Left lung (tissue), 4 donors: ENCODE measurements at regions not wholly inside any gene's neighbourhood (a gene's known extent, or its start where the extent isn't known, plus 50 kb on each side); places are given as distances from the start of the nearest gene placed in this dataset.
"Not testable (repeated sequence)": the region's sequence is repeated elsewhere in the genome, so short reads cannot be mapped to it uniquely, and the experiment has no call there.

ENCODE experiments used
- ATAC-seq: fragments of 200-7000 bp; cut with Tn5 transposase; one replicate; pipeline ENCODE4 v1.9.1; 2020; ENCODE audit warnings: moderate library complexity
- DNase-seq, 4 donors: peaks; one replicate each; pipeline ENCODE4 v3.0.0-alpha.2; 2013 to 2020
- H3K27ac ChIP-seq, 2 donors: fragments of 200-600 bp; sonication (generic) in 1 of 2; one replicate each; pipeline versions ENCODE4 v1.5.0 to v1.8.0; 2020 to 2021
- H3K27me3 ChIP-seq, 2 donors: fragments of 200-600 bp; sonication (generic) in 1 of 2; one replicate each; pipeline versions ENCODE4 v1.5.0 to v1.8.0; 2020 to 2021
- H3K36me3 ChIP-seq, 2 donors: fragments of 200-600 bp; sonication (generic) in 1 of 2; one replicate each; pipeline versions ENCODE4 v1.5.0 to v1.8.0; 2020 to 2021
- H3K4me1 ChIP-seq, 2 donors: fragments of 200-600 bp; one replicate each; pipeline ENCODE4 v1.8.0; 2021
- H3K4me3 ChIP-seq, 2 donors: fragments of 200-600 bp; sonication (generic) in 1 of 2; one replicate each; pipeline versions ENCODE4 v1.5.0 to v1.8.0; 2020 to 2021; ENCODE audit warnings: mild to moderate bottlenecking in 1 of 2
- H3K9me3 ChIP-seq, 2 donors: fragments of 200-600 bp; sonication (generic) in 1 of 2; one replicate each; pipeline versions ENCODE4 v1.5.0 to v1.8.0; 2020 to 2021
- CTCF ChIP-seq, 2 donors: fragments of 200-600 bp; sonication (generic) in 1 of 2; IDR thresholded peaks; one replicate each; pipeline versions ENCODE4 v1.5.0 to v1.8.0; 2021; ENCODE audit warnings: antibody characterized with exemption in 2 of 2
- intact Hi-C, 2 donors: fragments of 100-400 bp; cut with DNase I; formaldehyde crosslinking; loops; one replicate each; pipeline versions ENCODE4 v1.11.2 to v1.14.2; 2022
- donor health status: DM: no; HTN: yes; CAD: no.
- donor health status: DM: no; HTN: no; CAD: no.

DNA sequence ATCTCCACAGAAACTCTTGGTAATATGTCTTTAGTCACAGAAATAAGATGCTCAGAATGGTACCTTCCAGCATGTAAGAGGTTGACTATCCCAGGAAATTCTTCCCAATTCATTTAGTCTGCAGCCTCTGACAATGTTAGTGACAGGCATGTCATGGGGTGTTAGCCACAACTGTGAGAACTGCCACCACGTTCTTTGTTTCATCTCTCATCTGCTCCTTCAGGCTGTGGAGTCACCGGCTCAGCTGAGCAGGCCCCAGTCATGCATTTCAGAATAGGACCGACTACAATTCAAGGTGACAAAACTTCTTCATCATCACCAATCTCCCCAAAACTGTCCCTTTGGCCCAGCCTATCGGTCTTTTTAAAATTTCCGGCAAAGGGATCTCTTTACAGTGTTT lies 167.5 kb downstream of the AKAIN1 start:
- H3K27ac ChIP-seq: no peak overlapping the region
- H3K36me3 ChIP-seq: no peaks in the 10 kb centered on the region
- peaks cover 0 to 8% of the 10 kb centered on the region in 2 donors for H3K9me3 ChIP-seq
- DNase-seq (no peak), ATAC-seq (no peak)
- no peaks in the 10 kb centered on the region for H3K27me3 ChIP-seq
- H3K4me1 ChIP-seq: no peaks in the 10 kb centered on the region
- intact Hi-C loops: no loop called here
- no peak overlapping the region for H3K4me3 ChIP-seq
- TF ChIP-seq CTCF (IDR thresholded peaks at IDR 0.05): no peak

DNA sequence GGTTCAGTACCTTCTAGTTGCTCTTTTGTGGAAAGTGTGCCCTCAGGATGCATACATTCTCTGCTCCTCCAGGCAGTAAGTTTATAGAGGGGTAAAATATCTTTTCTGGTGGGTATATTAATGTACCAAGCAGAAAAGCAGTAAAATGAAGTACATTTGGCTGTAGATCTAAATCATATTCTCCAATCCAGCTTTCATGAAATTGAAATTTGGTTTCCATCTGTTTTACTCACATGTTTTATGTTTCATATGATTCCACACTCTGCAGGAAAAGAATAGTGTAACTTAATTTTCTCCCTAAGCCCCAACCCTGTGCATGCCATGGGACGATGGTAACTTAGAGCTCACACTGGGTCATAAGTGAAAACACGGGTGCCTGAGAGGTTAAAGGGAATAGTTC lies 172.3 kb downstream of the AKAIN1 start:
- ATAC-seq (no peak), DNase-seq (no peak)
- Histone ChIP-seq H3K4me1 (no peaks in the 10 kb centered on the region), H3K4me3 (no peak overlapping the region), H3K36me3 (no peaks in the 10 kb centered on the region), H3K27ac (no peak overlapping the region), H3K9me3 (no peaks in the 10 kb centered on the region), H3K27me3 (no peaks in the 10 kb centered on the region)
- no peak for TF ChIP-seq CTCF (IDR thresholded peaks at IDR 0.05)
- intact Hi-C loops: no loop called here

DNA sequence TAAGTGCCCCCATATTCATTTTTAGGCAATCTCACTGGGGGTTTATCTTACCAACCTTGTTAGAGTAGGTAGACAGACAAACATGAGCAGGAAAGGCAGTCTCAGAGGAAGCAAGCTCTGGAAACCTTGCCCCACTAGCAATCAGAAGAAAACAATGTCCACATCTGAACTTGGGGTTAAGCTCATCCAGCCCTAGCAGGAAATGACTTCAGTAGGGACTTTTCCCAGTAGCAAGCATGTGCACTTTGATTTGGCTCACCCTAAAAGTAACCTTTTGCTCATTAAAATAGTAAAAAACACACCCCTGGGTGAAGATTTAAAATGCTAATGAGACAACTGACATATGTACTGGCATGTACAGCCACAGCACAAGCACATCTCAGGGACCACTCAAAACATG lies 175.5 kb downstream of the AKAIN1 start:
- H3K9me3 ChIP-seq: no peaks in the 10 kb centered on the region
- no peaks in the 10 kb centered on the region for H3K4me1 ChIP-seq
- H3K4me3 ChIP-seq: no peak overlapping the region
- no peak overlapping the region for H3K27ac ChIP-seq
- intact Hi-C loops: no loop called here
- DNase-seq (no peak), ATAC-seq (no peak)
- no peaks in the 10 kb centered on the region for H3K36me3 ChIP-seq
- H3K27me3 ChIP-seq: no peaks in the 10 kb centered on the region
- TF ChIP-seq CTCF (IDR thresholded peaks at IDR 0.05): no peak

DNA sequence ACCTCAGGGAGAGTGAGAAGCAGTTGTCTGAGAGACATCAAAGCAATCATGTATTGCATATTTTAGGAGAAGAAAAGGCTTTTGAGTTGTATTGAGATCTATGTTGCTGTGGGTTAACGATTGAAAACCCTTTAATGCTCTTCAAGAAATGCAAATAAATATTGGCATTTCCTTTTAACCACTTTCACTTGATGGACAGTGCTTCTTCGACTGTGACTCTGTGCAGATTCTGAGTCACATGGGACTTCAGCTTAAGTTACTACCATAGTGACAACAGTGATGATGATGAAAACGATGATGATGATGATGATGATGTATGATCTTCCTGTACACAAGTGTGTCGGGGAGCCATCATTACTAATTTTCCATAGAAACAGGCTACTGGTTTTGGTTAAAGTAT lies 181.8 kb downstream of the AKAIN1 start:
- TF ChIP-seq CTCF (IDR thresholded peaks at IDR 0.05): no peak
- intact Hi-C loops: no loop called here
- no peak for DNase-seq

GRCh38 chr18:5004031-5004820 lies 192.8 kb downstream of the AKAIN1 start:
- peak overlapping the region in 1 of 2 donors; percentile 16 for H3K4me3 ChIP-seq
- intact Hi-C loops, DNase-seq, H3K4me1 ChIP-seq, ATAC-seq, H3K27ac ChIP-seq, H3K27me3 ChIP-seq, H3K9me3 ChIP-seq, H3K36me3 ChIP-seq: not testable (repeated sequence)

More for the DNA sequence above, 181.8 kb downstream of the AKAIN1 start:
- Histone ChIP-seq H3K27ac (no peak overlapping the region), H3K9me3 (no peaks in the 10 kb centered on the region), H3K36me3 (no peaks in the 10 kb centered on the region), H3K4me3 (no peak overlapping the region), H3K27me3 (no peaks in the 10 kb centered on the region), H3K4me1 (no peaks in the 10 kb centered on the region)
- no peak for ATAC-seq

GRCh38 chr18:4994710-4995109 lies 202.3 kb downstream of the AKAIN1 start:
- Histone ChIP-seq H3K4me3 (no peak overlapping the region), H3K4me1 (no peaks in the 10 kb centered on the region), H3K36me3 (no peaks in the 10 kb centered on the region), H3K27me3 (no peaks in the 10 kb centered on the region), H3K27ac (no peak overlapping the region), H3K9me3 (peaks cover 0 to 31% of the 10 kb centered on the region in 2 donors)
- TF ChIP-seq CTCF (IDR thresholded peaks at IDR 0.05): no peak
- ATAC-seq (no peak), DNase-seq (no peak)
- intact Hi-C loops: no loop called here
